Neural cell (in vitro differentiated cells): ENCODE measurements at regions not wholly inside any gene's neighbourhood (a gene's known extent, or its start where the extent isn't known, plus 50 kb on each side); places are given as distances from the start of the nearest gene placed in this dataset.

ENCODE experiments used
- H2AFZ ChIP-seq: fragments of 200-600, 300-800 bp; sonication (generic), shearing (Covaris generic); 2 replicates; pipeline ENCODE4 v1.6.0; 2014; ENCODE audit warnings: low read depth, mild to moderate bottlenecking, antibody characterized with exemption, low read length, moderate library complexity
- H3F3A ChIP-seq: fragments of 200-600 bp; shearing (Covaris generic); 2 replicates; pipeline ENCODE4 v1.6.1; 2016; ENCODE audit warnings: mild to moderate bottlenecking, moderate library complexity, mixed read lengths, antibody characterized with exemption, low read length; ENCODE audit not compliant: insufficient read depth, poor library complexity, severe bottlenecking
- H3K27ac ChIP-seq: fragments of 200-600, 300-800 bp; sonication (generic), shearing (Covaris generic); 2 replicates; pipeline ENCODE4 v1.5.1; 2014; ENCODE audit warnings: mild to moderate bottlenecking, low read length, moderate library complexity
- H3K27me3 ChIP-seq: fragments of 300-800, 200-600 bp; sonication (generic), shearing (Covaris generic); 2 replicates; pipeline ENCODE4 v1.6.0; 2014; ENCODE audit warnings: mild to moderate bottlenecking, low read depth, low read length, moderate library complexity; ENCODE audit not compliant: insufficient read depth
- H3K36me3 ChIP-seq: fragments of 300-800, 200-600 bp; sonication (generic), shearing (Covaris generic); 2 replicates; pipeline ENCODE4 v1.5.1; 2014; ENCODE audit warnings: mild to moderate bottlenecking, antibody characterized with exemption, low read length, moderate library complexity; ENCODE audit not compliant: insufficient read depth
- H3K4me2 ChIP-seq: fragments of 300-800, 200-600 bp; sonication (generic), shearing (Covaris generic); 2 replicates; pipeline ENCODE4 v1.6.0; 2014; ENCODE audit warnings: mild to moderate bottlenecking, low read length
- H3K4me3 ChIP-seq: fragments of 300-800, 200-600 bp; sonication (generic), shearing (Covaris generic); 2 replicates; pipeline ENCODE4 v1.5.1; 2014; ENCODE audit warnings: mild to moderate bottlenecking, low read length, moderate library complexity
- H3K79me2 ChIP-seq: fragments of 200-600 bp; shearing (Covaris generic); replicated peaks from 2 replicates; pipeline ENCODE4 v1.6.0; 2014; ENCODE audit warnings: mild to moderate bottlenecking, low read length, moderate library complexity; ENCODE audit not compliant: insufficient read depth
- H3K9ac ChIP-seq: fragments of 300-800, 200-600 bp; sonication (generic), shearing (Covaris generic); 2 replicates; pipeline ENCODE4 v1.6.1; 2016; ENCODE audit warnings: mild to moderate bottlenecking, low read length, mixed read lengths
- H3K9me2 ChIP-seq: fragments of 200-600 bp; shearing (Covaris generic); 2 replicates; pipeline ENCODE4 v1.6.1; 2016; ENCODE audit warnings: mild to moderate bottlenecking, low read length, mixed read lengths; ENCODE audit not compliant: insufficient read depth
- H3K9me3 ChIP-seq: fragments of 200-600, 300-800 bp; sonication (generic), shearing (Covaris generic); 2 replicates; pipeline ENCODE4 v1.6.1; 2016; ENCODE audit warnings: mild to moderate bottlenecking, mixed run types, low read length, moderate library complexity, mixed read lengths
- H4K20me1 ChIP-seq: fragments of 200-600 bp; shearing (Covaris generic); 2 replicates; pipeline ENCODE4 v1.6.1; 2016; ENCODE audit warnings: mild to moderate bottlenecking, mixed run types; ENCODE audit not compliant: insufficient read depth
- CTCF ChIP-seq: fragments of 450-650 bp; IDR thresholded peaks from 2 replicates; pipeline ENCODE4 v1.5.1; 2014; ENCODE audit warnings: antibody characterized with exemption, mild to moderate bottlenecking, moderate library complexity; ENCODE audit not compliant: poor library complexity, severe bottlenecking
- EP300 ChIP-seq: fragments of 450-650 bp; conservative IDR thresholded peaks from 2 replicates; pipeline ENCODE4 v1.6.1; 2014; ENCODE audit warnings: antibody characterized with exemption, mild to moderate bottlenecking, moderate library complexity; ENCODE audit not compliant: poor library complexity, severe bottlenecking
- EZH2 ChIP-seq: fragments of 200-600, 300-800 bp; shearing (Covaris generic), sonication (generic); IDR thresholded peaks from 2 replicates; pipeline ENCODE4 v1.6.1; 2014; ENCODE audit warnings: antibody characterized with exemption, low read length, borderline replicate concordance, mild to moderate bottlenecking; ENCODE audit not compliant: insufficient read depth, poor library complexity, severe bottlenecking
- MXI1 ChIP-seq: fragments of 450-650 bp; conservative IDR thresholded peaks from 2 replicates; pipeline ENCODE4 v1.6.1; 2014; ENCODE audit warnings: antibody characterized with exemption, mild to moderate bottlenecking; ENCODE audit not compliant: poor library complexity, severe bottlenecking
- POLR2AphosphoS5 ChIP-seq: IDR thresholded peaks from 2 replicates; pipeline ENCODE4 v1.6.1; 2012
- RAD21 ChIP-seq: fragments of 450-650 bp; conservative IDR thresholded peaks from 2 replicates; pipeline ENCODE4 v1.6.1; 2014; ENCODE audit warnings: antibody characterized with exemption, mild to moderate bottlenecking, moderate library complexity
- REST ChIP-seq: IDR thresholded peaks from 2 replicates; pipeline ENCODE4 v1.6.1; 2012; ENCODE audit warnings: borderline replicate concordance
- SMC3 ChIP-seq: fragments of 450-650 bp; conservative IDR thresholded peaks from 2 replicates; pipeline ENCODE4 v1.6.1; 2014; ENCODE audit warnings: antibody characterized with exemption, mild to moderate bottlenecking, moderate library complexity; ENCODE audit not compliant: poor library complexity
- TAF1 ChIP-seq: IDR thresholded peaks from 2 replicates; pipeline ENCODE4 v1.6.1; 2012; ENCODE audit warnings: low read depth

GRCh38 chr14:43651896-43652295, 855.2 kb downstream of the FSCB start:
- Histone ChIP-seq H2AFZ (no peak overlapping the region), H3K79me2 (no peaks in the 10 kb centered on the region), H3K4me3 (no peak overlapping the region), H3K4me2 (no peak overlapping the region), H3F3A (no peaks in the 10 kb centered on the region), H4K20me1 (no peaks in the 10 kb centered on the region), H3K27me3 (no peaks in the 10 kb centered on the region), H3K9ac (no peak overlapping the region), H3K9me2 (no peaks in the 10 kb centered on the region), H3K9me3 (no peaks in the 10 kb centered on the region), H3K36me3 (no peaks in the 10 kb centered on the region), H3K27ac (no peak overlapping the region)
- TF ChIP-seq RAD21 (no peak), CTCF (no peak), EZH2 (no peak), POLR2AphosphoS5 (no peak), REST (no peak), EP300 (no peak), MXI1 (no peak), TAF1 (no peak), SMC3 (no peak)

- Histone ChIP-seq H3K36me3 (no peaks in the 10 kb centered on the region), H3K9me3 (no peaks in the 10 kb centered on the region), H3K4me2 (no peak overlapping the region), H3K4me3 (no peak overlapping the region), H3K79me2 (no peaks in the 10 kb centered on the region), H4K20me1 (no peaks in the 10 kb centered on the region), H3K27ac (no peak overlapping the region), H3K27me3 (no peaks in the 10 kb centered on the region), H3K9me2 (no peaks in the 10 kb centered on the region), H3K9ac (no peak overlapping the region), H3F3A (no peaks in the 10 kb centered on the region), H2AFZ (no peak overlapping the region)
- no peak for TF ChIP-seq RAD21
- no peak for TF ChIP-seq POLR2AphosphoS5
- TF ChIP-seq MXI1: no peak
- no peak for TF ChIP-seq CTCF
- TF ChIP-seq TAF1: no peak
- TF ChIP-seq SMC3: no peak
Observed at GRCh38 chr14:43651185-43651787, 855.8 kb downstream of the FSCB start.
